ENCODE measurements at regions not wholly inside any gene's neighbourhood (a gene's known extent, or its start where the extent isn't known, plus 50 kb on each side); places are given as distances from the start of the nearest gene placed in this dataset.

DNA sequence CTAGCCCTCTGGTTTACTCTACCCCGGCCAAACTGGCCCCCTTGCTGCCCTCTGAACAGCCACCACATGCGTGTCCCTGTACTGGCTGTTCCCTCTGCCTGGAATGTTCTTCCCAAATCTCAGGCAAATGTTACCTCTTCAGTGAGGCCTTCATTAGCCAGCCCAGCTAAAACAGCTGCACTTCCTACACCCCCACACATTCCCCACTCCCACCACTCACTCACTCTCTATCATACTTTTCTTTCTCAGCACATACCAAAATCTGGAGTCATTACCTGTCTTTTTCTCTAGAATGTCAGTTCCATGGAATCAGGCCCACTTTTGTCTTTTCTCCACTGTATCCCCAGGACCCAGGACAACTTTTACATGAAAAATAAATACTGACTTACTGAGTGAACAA is 401.2 kb upstream of the SULF2 start:
- no peak overlapping the region for H3K4me2 ChIP-seq (ENCODE audit: low read length)
- no CpG with 5 or more reads among the region's 2 CpGs for WGBS (ENCODE audit: extremely low coverage, insufficient coverage, insufficient read length)
- H3K4ac ChIP-seq (ENCODE audit: low read depth, low read length), result no peak overlapping the region
- H2BK5ac ChIP-seq (ENCODE audit: low read depth, low read length, poor library complexity), result no peak overlapping the region
- H3K4me3 ChIP-seq (ENCODE audit: low read depth, low read length), result no peak overlapping the region
- H3K79me1 ChIP-seq (ENCODE audit: low read length), result no peaks in the 10 kb centered on the region
- H3K27me3 ChIP-seq (ENCODE audit: insufficient read depth, low read length), result no peaks in the 10 kb centered on the region
- H3K9me3 ChIP-seq (ENCODE audit: insufficient read depth, low read depth, low read length), result peaks cover 2% of the 10 kb centered on the region
- no peak overlapping the region for H2AFZ ChIP-seq (ENCODE audit: insufficient read depth, low read length, poor library complexity)
- H4K12ac ChIP-seq (ENCODE audit: low read depth, low read length), result no peak overlapping the region
- no peaks in the 10 kb centered on the region for H3K36me3 ChIP-seq (ENCODE audit: control insufficient read depth in 1 of 2, insufficient read depth in 2 of 2, low read length in 2 of 2)
- peak in 1 of 2 donors; percentile 10 for DNase-seq
- H2BK12ac ChIP-seq (ENCODE audit: low read length), result no peak overlapping the region
- H2AK5ac ChIP-seq (ENCODE audit: low read length), result no peak overlapping the region
- H3K18ac ChIP-seq (ENCODE audit: low read length), result no peak overlapping the region
- no peak overlapping the region for H3K9ac ChIP-seq (ENCODE audit: low read length)
- H4K91ac ChIP-seq (ENCODE audit: low read depth, low read length), result no peak overlapping the region
- no peak overlapping the region for H3K14ac ChIP-seq (ENCODE audit: low read length)
- no peak overlapping the region for H2BK120ac ChIP-seq (ENCODE audit: insufficient read depth, low read length, poor library complexity)
- H3K23ac ChIP-seq (ENCODE audit: low read length), result no peak overlapping the region
- no peaks in the 10 kb centered on the region for H3K79me2 ChIP-seq (ENCODE audit: control insufficient read depth, insufficient read depth, low read length, poor library complexity)
- H4K8ac ChIP-seq (ENCODE audit: low read depth, low read length), result no peak overlapping the region
- H3K4me1 ChIP-seq (ENCODE audit: control insufficient read depth in 1 of 2, insufficient read depth in 2 of 2, low read length in 2 of 2), result peaks cover 9 to 23% of the 10 kb centered on the region in 2 experiments
- no peak overlapping the region for H3K27ac ChIP-seq (ENCODE audit: low read depth, low read length)

DNA sequence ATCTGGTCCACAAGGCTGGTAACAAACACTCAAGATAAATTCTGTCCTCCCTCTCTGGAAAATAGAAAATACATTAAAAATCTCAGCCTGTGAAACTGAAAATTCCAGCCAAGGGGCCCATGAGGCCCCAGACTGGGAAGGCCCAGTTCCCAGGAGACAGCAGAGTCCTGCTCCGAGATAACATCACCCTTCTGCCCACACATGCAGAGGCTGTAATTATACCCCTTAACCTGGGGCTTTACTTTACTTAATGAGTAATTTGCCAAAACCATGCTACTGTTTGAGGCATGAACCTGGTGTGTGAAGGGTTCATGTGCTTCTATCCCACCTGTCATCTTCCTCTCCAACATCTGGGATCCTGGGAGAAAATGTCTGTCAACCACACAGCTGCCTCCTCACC is 398.9 kb upstream of the SULF2 start:
- no peak overlapping the region for H2BK120ac ChIP-seq (ENCODE audit: insufficient read depth, low read length, poor library complexity)
- WGBS (ENCODE audit: extremely low coverage, insufficient coverage, insufficient read length), result no CpG with 5 or more reads among the region's 1 CpG
- no peaks in the 10 kb centered on the region for H3K79me1 ChIP-seq (ENCODE audit: low read length)
- H4K12ac ChIP-seq (ENCODE audit: low read depth, low read length), result no peak overlapping the region
- no peak overlapping the region for H3K4ac ChIP-seq (ENCODE audit: low read depth, low read length)
- H3K4me2 ChIP-seq (ENCODE audit: low read length), result no peak overlapping the region
- DNase-seq, result peak; percentile 22 to 55
- H3K9me3 ChIP-seq (ENCODE audit: insufficient read depth, low read depth, low read length), result peaks cover 2% of the 10 kb centered on the region
- H2AK5ac ChIP-seq (ENCODE audit: low read length), result no peak overlapping the region
- H2BK5ac ChIP-seq (ENCODE audit: low read depth, low read length, poor library complexity), result no peak overlapping the region
- H2BK12ac ChIP-seq (ENCODE audit: low read length), result no peak overlapping the region
- no peak overlapping the region for H4K91ac ChIP-seq (ENCODE audit: low read depth, low read length)
- no peak overlapping the region for H3K27ac ChIP-seq (ENCODE audit: low read depth, low read length)
- H3K27me3 ChIP-seq (ENCODE audit: insufficient read depth, low read length), result no peaks in the 10 kb centered on the region
- peaks cover 6 to 20% of the 10 kb centered on the region in 2 experiments for H3K4me1 ChIP-seq (ENCODE audit: control insufficient read depth in 1 of 2, insufficient read depth in 2 of 2, low read length in 2 of 2)
- H3K14ac ChIP-seq (ENCODE audit: low read length), result no peak overlapping the region
- no peak overlapping the region for H3K9ac ChIP-seq (ENCODE audit: low read length)
- no peaks in the 10 kb centered on the region for H3K36me3 ChIP-seq (ENCODE audit: control insufficient read depth in 1 of 2, insufficient read depth in 2 of 2, low read length in 2 of 2)
- no peak overlapping the region for H3K4me3 ChIP-seq (ENCODE audit: low read depth, low read length)
- H3K23ac ChIP-seq (ENCODE audit: low read length), result no peak overlapping the region
- H3K79me2 ChIP-seq (ENCODE audit: control insufficient read depth, insufficient read depth, low read length, poor library complexity), result no peaks in the 10 kb centered on the region
- no peak overlapping the region for H3K18ac ChIP-seq (ENCODE audit: low read length)
- H2AFZ ChIP-seq (ENCODE audit: insufficient read depth, low read length, poor library complexity), result no peak overlapping the region
- no peak overlapping the region for H4K8ac ChIP-seq (ENCODE audit: low read depth, low read length)

DNA sequence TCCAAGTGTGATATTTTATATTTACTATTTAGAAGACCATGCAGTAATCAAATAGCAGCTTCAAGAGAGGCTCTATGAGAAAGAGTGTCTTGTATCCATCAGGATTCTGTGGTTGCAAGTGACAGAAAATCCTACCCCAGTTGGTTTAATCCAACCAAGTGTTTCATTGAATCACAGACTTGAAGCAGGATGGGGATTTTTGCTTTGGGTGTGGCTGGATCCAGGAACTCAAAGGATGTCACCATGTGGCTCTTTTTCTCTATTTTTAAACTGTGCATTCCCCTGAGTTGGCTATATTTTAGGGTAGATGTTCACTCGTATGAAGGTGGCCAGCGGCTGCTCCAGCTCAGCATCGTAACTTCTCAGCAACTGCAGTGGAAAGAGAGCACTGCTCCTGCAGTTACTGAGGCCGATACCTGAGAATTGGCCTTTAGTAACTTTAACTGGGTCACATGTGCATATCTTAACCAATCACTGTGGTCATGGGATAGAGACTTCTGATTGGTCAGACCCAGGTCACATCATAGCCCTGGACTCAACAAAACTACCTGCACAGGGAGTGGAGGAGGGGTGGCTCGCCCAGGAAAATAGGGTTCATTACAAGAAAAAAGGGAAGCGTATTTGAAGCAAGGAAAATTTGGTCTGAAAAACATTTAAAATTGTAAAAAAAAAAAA is 396.1 kb upstream of the SULF2 start:
- no peak overlapping the region for H2AK5ac ChIP-seq (ENCODE audit: low read length)
- H3K27me3 ChIP-seq (ENCODE audit: insufficient read depth, low read length), result no peaks in the 10 kb centered on the region
- no peak for DNase-seq
- H3K79me2 ChIP-seq (ENCODE audit: control insufficient read depth, insufficient read depth, low read length, poor library complexity), result no peaks in the 10 kb centered on the region
- H3K23ac ChIP-seq (ENCODE audit: low read length), result no peak overlapping the region
- WGBS (ENCODE audit: extremely low coverage, insufficient coverage, insufficient read length), result no CpG with 5 or more reads among the region's 6 CpGs
- no peak overlapping the region for H4K91ac ChIP-seq (ENCODE audit: low read depth, low read length)
- no peaks in the 10 kb centered on the region for H3K9me3 ChIP-seq (ENCODE audit: insufficient read depth, low read depth, low read length)
- no peak overlapping the region for H3K27ac ChIP-seq (ENCODE audit: low read depth, low read length)
- H3K36me3 ChIP-seq (ENCODE audit: control insufficient read depth in 1 of 2, insufficient read depth in 2 of 2, low read length in 2 of 2), result no peaks in the 10 kb centered on the region
- peaks cover 6 to 12% of the 10 kb centered on the region in 2 experiments for H3K4me1 ChIP-seq (ENCODE audit: control insufficient read depth in 1 of 2, insufficient read depth in 2 of 2, low read length in 2 of 2)
- H2BK5ac ChIP-seq (ENCODE audit: low read depth, low read length, poor library complexity), result no peak overlapping the region
- H3K4ac ChIP-seq (ENCODE audit: low read depth, low read length), result no peak overlapping the region
- no peak overlapping the region for H4K8ac ChIP-seq (ENCODE audit: low read depth, low read length)
- no peaks in the 10 kb centered on the region for H3K79me1 ChIP-seq (ENCODE audit: low read length)
- H3K4me3 ChIP-seq (ENCODE audit: low read depth, low read length), result no peak overlapping the region
- H3K14ac ChIP-seq (ENCODE audit: low read length), result no peak overlapping the region
- H2BK120ac ChIP-seq (ENCODE audit: insufficient read depth, low read length, poor library complexity), result no peak overlapping the region
- no peak overlapping the region for H2BK12ac ChIP-seq (ENCODE audit: low read length)
- H4K12ac ChIP-seq (ENCODE audit: low read depth, low read length), result no peak overlapping the region
- H3K4me2 ChIP-seq (ENCODE audit: low read length), result no peak overlapping the region
- no peak overlapping the region for H3K18ac ChIP-seq (ENCODE audit: low read length)
- H3K9ac ChIP-seq (ENCODE audit: low read length), result no peak overlapping the region
- H2AFZ ChIP-seq (ENCODE audit: insufficient read depth, low read length, poor library complexity), result no peak overlapping the region

DNA sequence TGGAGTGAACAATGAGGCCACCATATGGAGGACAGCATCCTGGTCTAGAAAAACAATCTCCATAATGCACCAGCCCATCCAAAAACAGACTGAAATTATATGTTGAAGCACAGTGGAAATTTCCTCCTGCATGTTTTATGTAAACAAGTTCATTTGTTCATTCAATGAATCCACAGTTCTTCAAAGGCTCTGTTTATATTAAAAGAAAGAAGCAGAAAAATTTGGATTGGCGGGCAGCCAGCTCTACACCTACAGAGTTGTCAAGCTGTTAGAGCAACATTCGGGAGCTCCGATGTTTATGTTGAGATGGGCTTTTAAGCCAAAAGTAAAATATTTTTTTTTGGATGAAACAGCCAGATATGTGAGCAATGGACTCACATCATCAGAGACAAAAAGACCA is 395.3 kb upstream of the SULF2 start:
- Histone ChIP-seq H3K18ac (ENCODE audit: low read length) (no peak overlapping the region), H2AK5ac (ENCODE audit: low read length) (no peak overlapping the region), H3K9me3 (ENCODE audit: insufficient read depth, low read depth, low read length) (no peaks in the 10 kb centered on the region), H3K79me2 (ENCODE audit: control insufficient read depth, insufficient read depth, low read length, poor library complexity) (no peaks in the 10 kb centered on the region), H3K36me3 (ENCODE audit: control insufficient read depth in 1 of 2, insufficient read depth in 2 of 2, low read length in 2 of 2) (no peaks in the 10 kb centered on the region), H3K4ac (ENCODE audit: low read depth, low read length) (no peak overlapping the region), H3K23ac (ENCODE audit: low read length) (no peak overlapping the region), H2BK5ac (ENCODE audit: low read depth, low read length, poor library complexity) (no peak overlapping the region), H2AFZ (ENCODE audit: insufficient read depth, low read length, poor library complexity) (no peak overlapping the region), H2BK120ac (ENCODE audit: insufficient read depth, low read length, poor library complexity) (no peak overlapping the region), H3K4me2 (ENCODE audit: low read length) (no peak overlapping the region), H3K27ac (ENCODE audit: low read depth, low read length) (no peak overlapping the region), H3K4me1 (ENCODE audit: control insufficient read depth in 1 of 2, insufficient read depth in 2 of 2, low read length in 2 of 2) (peaks cover 6 to 8% of the 10 kb centered on the region in 2 experiments), H3K79me1 (ENCODE audit: low read length) (no peaks in the 10 kb centered on the region), H4K91ac (ENCODE audit: low read depth, low read length) (no peak overlapping the region), H4K8ac (ENCODE audit: low read depth, low read length) (no peak overlapping the region), H3K27me3 (ENCODE audit: insufficient read depth, low read length) (no peaks in the 10 kb centered on the region), H4K12ac (ENCODE audit: low read depth, low read length) (no peak overlapping the region), H3K9ac (ENCODE audit: low read length) (no peak overlapping the region), H3K4me3 (ENCODE audit: low read depth, low read length) (no peak overlapping the region), H3K14ac (ENCODE audit: low read length) (no peak overlapping the region), H2BK12ac (ENCODE audit: low read length) (no peak overlapping the region)
- WGBS (ENCODE audit: extremely low coverage, insufficient coverage, insufficient read length), result no CpG with 5 or more reads among the region's 3 CpGs
- DNase-seq, result no peak
